Activated CD4-positive, alpha-beta T cell treated with anti-CD3 and anti-CD28 coated beads for 48 hours (primary cell): ENCODE measurements at regions not wholly inside any gene's neighbourhood (a gene's known extent, or its start where the extent isn't known, plus 50 kb on each side); places are given as distances from the start of the nearest gene placed in this dataset.
"Not testable (repeated sequence)": the region's sequence is repeated elsewhere in the genome, so short reads cannot be mapped to it uniquely, and the experiment has no call there.

Source experiments
- DNase-seq: peaks from one replicate; pipeline ENCODE4 v3.0.0-alpha.2; 2020

- no peak for DNase-seq
These were observed 171.3 kb upstream of the NT5E start for GRCh38 chr6:85278466-85279035.

- DNase-seq, result not testable (repeated sequence)
These were observed 173.9 kb upstream of the NT5E start for GRCh38 chr6:85276026-85276425.

DNA sequence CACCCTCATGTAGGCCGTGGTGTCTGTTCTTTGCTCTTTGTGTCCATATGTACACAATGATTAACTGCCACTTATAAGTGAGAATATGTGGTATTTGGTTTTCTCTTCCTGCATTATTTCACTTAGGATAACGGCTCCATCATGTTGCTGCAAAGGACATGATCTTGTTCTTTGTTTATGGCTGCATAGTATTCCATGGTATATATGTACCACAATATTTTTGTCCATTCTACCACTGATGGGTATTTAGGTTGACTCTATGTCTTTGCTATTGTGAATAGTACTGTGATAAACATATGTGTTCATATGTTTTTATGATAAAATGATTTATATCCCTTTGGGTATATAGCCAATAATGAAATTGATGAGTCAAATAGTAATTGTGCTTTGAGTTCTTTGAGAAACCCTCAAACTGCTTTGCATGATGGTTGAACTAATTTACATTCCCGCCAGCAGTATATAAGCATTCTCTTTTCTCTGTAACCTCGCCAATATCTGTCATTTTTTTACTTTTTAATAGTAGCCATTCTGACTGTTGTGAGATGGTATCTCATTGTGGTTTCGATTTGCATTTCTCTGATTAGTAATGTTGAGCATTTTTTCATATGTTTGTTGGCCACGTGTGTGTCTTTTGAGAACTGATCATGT is 174.4 kb upstream of the NT5E start:
- no peak for DNase-seq

DNA sequence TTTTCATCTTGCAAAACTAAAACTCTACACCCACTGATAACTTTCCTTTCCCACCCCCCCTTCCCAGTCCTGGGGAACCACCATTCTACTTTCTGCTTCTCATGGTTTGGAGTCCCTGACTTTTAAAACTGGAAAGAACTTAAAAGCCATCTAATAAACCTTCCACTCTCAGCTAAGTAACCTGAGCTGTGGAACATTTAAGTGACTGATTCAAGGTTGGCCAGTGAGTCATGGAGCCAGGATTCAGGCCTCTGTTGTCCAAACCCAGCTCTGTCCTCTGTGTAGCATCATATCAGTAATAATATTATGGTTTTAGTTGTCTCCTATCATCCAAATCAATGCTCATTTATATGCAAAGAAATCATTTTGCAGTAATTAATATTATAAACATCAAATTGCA is 176.0 kb upstream of the NT5E start:
- DNase-seq, result no peak

DNA sequence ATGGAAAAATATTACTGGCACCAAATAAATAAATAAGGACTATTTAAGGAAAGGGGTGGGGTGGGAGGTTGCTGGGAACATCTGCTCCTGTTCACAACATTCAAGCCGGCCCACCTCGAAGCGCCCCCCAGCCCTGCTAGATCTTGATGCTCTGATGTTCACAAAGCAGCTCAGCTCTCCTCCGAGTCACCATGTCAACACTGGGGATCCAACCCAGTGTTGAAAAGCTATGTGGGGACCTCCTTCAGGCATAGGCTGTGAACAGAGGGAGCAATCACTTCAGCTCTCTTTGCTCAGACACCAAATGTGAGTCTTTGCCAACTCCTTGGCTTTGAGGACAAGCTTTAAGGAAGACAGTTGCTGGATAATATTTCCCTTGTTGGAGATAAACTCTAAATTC is 176.8 kb upstream of the NT5E start:
- DNase-seq, result no peak

DNA sequence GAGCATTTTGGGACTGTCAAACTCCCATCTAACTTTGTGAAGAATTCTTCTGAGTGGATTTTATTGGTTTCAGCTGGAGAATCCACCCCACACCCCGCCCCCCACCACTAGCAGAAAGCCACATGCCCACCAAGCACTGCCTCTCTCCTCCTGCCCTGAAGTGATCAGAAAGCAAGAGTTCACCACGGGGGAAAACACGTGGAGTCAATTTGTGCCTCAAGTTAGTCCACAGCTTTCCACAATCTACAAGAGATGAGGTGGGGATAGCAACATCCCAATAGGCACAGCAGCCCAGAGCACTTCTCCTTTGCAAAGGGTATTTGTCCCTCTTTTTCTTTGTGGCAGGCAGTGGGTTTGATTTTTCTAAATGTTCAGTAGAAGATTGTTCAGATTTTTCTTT is 177.3 kb upstream of the NT5E start:
- no peak for DNase-seq

DNA sequence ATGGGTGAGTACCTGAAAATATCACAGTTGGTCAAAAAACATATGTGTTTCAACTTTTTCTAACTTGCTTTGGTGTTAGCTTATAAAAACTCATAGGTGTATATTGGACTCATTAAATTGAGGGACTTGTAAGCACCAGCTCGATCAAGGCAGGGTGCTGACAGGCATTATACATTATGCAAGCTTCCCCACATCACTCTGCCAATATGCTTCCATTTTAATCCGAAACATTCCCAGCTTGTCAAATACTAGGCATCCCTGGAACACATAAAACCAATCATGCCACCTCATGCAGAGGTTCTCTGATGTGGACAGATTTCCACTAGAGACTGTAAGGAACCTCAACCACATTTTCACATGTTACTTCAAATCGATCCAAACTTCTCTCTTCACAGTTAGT is 187.3 kb upstream of the NT5E start:
- DNase-seq, result no peak

GRCh38 chr6:85261271-85261670 is 188.6 kb upstream of the NT5E start:
- no peak for DNase-seq

DNA sequence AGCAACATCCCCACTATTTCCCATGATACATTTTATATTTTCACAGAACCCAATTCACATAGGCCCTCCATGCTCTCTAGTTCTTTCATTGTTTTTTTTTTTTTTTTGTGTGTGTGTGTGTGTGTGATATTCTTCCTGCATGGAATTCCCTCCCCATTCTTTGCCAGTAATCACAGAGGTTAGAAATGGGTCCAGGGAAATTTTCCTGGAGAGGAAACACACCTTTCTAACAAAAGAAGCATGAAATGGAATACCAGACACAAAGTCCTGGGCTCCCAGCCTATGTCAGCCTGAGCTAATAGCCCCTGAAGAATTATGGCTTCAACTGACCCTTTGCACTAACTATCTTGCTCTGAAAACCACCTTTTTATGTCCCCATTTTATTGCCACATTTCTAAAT is 194.2 kb upstream of the NT5E start:
- DNase-seq, result no peak

DNA sequence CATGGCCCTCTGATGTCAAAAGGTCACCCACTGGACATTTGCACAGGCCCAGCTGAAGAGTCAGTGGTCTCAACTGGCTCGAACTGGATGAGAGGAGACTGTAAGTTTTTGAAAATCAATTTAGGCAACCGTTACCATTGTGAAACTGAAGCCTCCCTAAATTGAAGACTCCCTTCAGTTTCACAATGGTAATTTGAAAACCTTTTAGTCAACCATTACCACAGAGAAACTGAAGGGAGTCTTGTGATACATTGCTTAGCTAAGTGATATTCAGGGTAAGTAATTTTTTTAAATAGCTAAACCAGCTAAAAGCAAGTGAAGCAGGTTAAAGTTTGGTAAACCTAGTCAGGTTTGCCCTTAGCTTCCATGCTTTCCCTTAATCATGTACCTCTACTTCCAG is 197.3 kb upstream of the NT5E start:
- no peak for DNase-seq

- DNase-seq, result no peak
These were observed 197.8 kb upstream of the NT5E start for GRCh38 chr6:85252085-85252484.

DNA sequence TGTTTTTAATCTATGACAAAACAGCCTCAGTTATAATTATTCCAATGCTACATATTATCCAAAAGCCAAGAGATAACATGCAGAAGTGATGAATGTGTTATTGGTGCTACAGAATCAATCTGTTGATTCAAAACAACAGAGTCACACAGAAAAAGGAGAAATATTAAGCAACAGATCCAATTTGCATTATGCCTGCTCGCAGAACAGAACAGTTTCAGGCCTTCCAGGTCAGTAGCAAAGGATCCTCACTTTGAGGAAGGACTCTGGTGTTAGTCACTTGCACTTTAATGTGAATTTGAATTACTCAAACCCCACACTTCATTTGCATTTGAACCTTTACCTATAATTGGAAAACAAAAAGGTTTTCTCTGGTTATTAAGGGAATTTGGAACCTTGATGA is 198.6 kb upstream of the NT5E start:
- DNase-seq, result no peak

DNA sequence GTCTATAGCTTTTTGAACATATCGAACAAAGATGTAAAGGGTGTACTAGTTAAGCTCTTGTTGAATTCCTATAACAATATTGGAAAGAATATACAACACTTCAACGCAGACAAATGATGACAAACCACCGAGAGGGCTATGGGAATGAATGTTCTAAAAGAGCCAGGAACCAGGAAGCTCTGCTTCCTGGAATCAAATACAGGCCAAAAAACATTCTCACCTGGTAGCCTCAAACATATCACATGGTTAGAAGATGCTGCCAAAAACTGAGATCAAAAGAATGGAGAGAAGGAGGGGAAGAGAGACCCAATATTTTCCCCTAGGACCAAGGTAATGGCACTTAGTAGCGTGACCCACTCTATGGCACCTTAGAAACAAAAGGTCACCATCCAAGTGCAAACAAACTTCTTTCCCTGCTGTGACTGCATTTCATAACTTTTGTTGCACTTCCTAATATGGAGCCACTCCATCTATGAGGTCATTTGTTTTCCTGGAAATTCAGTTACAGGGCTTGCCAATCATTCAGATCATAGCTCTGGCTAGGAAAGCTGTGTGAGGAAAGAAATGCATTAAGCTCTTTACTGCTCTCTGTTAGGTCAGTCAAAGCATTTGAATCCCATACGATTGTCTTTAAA is 199.2 kb upstream of the NT5E start:
- DNase-seq, result no peak

- no peak for DNase-seq
These were observed 204.9 kb upstream of the NT5E start for GRCh38 chr6:85245004-85245403.

- DNase-seq, result no peak
These were observed 208.3 kb upstream of the NT5E start for GRCh38 chr6:85241498-85242052.

DNA sequence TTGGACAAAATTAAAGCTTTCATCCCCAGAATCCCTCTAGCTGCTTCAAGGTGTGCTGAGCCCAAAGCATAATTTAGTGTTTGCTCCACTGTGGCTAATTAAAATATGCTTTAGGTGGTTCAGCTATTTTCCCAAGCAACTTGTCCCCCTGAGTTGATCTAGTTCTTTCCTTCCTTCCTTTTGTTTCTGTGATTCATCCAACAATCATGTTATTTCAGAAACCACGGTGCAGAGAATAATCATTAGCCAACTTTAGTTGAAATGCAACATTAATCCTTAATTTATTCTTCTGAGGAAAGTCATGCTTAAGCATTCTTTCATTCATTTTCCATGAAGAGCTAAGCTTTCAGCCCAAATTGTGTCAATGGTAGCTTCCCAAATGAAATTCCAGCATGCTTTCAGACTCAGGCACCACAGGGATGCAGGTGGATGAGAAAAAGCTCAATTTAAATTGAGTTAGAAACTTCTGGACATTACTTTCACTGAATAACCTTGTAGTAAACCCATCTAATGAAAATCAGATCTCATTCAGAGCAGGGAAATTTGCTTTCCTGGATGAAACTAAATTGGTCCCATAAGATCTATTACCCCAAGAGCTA is 209.0 kb upstream of the NT5E start:
- DNase-seq, result no peak

GRCh38 chr6:85237478-85237877 is 212.4 kb upstream of the NT5E start:
- no peak for DNase-seq

- no peak for DNase-seq
These were observed 213.2 kb upstream of the NT5E start for GRCh38 chr6:85236636-85237035.

- DNase-seq, result not testable (repeated sequence)
These were observed 222.5 kb upstream of the NT5E start for GRCh38 chr6:85227345-85227744.

DNA sequence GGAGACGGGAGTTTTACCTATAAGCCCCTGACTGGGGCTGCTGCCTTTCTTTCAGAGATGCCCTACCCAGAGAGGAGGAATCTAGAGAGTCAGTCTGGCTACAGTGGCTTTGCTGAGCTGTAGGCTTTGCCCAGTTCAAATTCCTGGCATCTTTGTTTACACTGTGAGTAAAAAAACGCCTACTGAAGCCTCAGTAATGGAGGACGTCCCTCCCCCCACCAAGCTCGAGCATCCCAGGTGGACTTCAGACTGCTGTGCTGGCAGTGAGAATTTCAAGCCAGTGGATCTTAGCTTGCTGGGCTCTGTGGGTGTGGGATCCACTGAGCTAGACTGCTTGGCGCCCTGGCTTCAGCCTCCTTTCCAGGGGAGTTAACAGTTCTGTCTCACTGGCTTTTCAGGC is 237.1 kb upstream of the NT5E start:
- not testable (repeated sequence) for DNase-seq

DNA sequence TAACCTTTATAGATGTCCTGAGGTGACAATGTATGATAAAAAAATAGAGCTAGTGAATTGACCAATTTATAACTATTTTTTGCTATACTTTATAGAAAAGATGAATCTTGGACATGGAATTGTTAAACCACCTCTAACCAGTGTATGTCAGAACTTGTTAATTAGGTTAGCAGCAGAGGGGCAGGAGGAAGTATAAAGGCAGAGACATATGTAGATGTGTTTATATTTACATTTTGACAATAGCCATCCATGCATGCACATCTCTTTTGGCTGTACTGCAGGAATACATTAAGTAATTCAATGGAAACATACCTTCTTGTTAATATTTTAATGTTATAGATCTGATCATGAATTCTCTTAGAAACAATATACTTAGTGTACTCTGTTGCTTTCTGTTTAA is 254.6 kb upstream of the NT5E start:
- no peak for DNase-seq

GRCh38 chr6:85193339-85193738 is 256.5 kb upstream of the NT5E start:
- no peak for DNase-seq

- DNase-seq, result no peak
These were observed 257.3 kb upstream of the NT5E start for GRCh38 chr6:85192596-85192995.

GRCh38 chr6:85192186-85192585 is 257.7 kb upstream of the NT5E start:
- no peak for DNase-seq
